Spleen (tissue), 7 donors: ENCODE measurements at regions not wholly inside any gene's neighbourhood (a gene's known extent, or its start where the extent isn't known, plus 50 kb on each side); places are given as distances from the start of the nearest gene placed in this dataset.

Experiments used
- POLR2AphosphoS5 ChIP-seq, 3 donors: sonication (generic); formaldehyde crosslinking; IDR thresholded peaks; one replicate each; pipeline ENCODE4 v1.5.1; 2017; ENCODE audit warnings: antibody characterized with exemption in 3 of 3
- TF ChIP-seq, protein P1 (sequence below), 11 experiments: fragments of 200-600 bp in 7 of 11; fragments of 450-650 bp in 4 of 11; sonication (generic) in 4 of 11; IDR thresholded peaks in 8 of 11; conservative IDR thresholded peaks in 3 of 11; 1 replicate in 7 of 11; 2 replicates in 4 of 11; pipeline versions ENCODE4 v1.4.0 to v1.8.0; 2016 to 2021; ENCODE audit warnings: antibody characterized with exemption in 11 of 11, inconsistent platforms in 4 of 11, mild to moderate bottlenecking in 1 of 11
- donor health status: DM: no; HTN: no; CAD: no; lungs with moderate emphysema.
- donor health status: DM: no; HTN: no; CAD: no.
- donor health status: DM: no; HTN: no; CAD: no.

DNA sequence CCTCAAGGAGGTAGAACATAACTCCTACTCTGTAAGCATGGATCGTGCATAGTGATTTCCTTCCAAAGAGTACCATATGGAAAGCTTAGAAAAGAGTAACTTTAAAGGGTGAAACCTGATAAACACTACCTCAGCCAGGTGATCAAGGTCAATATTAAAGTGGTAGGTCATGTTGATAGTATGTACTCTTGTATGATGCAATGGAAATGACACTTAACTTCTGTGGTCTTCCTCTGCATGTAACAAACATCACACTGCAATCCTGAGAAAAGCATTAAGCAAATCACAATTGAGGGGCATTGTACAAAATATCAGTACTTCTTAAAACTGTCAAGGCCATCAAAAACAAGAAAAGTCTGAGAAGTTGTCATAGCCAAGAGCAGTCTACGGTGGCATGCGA is 83.8 kb downstream of the LEPR start:
- no peak for TF ChIP-seq POLR2AphosphoS5 (IDR thresholded peaks at IDR 0.05)
- TF ChIP-seq, protein P1, sequence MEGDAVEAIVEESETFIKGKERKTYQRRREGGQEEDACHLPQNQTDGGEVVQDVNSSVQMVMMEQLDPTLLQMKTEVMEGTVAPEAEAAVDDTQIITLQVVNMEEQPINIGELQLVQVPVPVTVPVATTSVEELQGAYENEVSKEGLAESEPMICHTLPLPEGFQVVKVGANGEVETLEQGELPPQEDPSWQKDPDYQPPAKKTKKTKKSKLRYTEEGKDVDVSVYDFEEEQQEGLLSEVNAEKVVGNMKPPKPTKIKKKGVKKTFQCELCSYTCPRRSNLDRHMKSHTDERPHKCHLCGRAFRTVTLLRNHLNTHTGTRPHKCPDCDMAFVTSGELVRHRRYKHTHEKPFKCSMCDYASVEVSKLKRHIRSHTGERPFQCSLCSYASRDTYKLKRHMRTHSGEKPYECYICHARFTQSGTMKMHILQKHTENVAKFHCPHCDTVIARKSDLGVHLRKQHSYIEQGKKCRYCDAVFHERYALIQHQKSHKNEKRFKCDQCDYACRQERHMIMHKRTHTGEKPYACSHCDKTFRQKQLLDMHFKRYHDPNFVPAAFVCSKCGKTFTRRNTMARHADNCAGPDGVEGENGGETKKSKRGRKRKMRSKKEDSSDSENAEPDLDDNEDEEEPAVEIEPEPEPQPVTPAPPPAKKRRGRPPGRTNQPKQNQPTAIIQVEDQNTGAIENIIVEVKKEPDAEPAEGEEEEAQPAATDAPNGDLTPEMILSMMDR (IDR thresholded peaks at IDR 0.05 in 8 of 11, conservative IDR thresholded peaks at IDR 0.05 in 3 of 11): no peak
